ENCODE measurements at regions not wholly inside any gene's neighbourhood (a gene's known extent, or its start where the extent isn't known, plus 50 kb on each side); places are given as distances from the start of the nearest gene placed in this dataset.

DNA sequence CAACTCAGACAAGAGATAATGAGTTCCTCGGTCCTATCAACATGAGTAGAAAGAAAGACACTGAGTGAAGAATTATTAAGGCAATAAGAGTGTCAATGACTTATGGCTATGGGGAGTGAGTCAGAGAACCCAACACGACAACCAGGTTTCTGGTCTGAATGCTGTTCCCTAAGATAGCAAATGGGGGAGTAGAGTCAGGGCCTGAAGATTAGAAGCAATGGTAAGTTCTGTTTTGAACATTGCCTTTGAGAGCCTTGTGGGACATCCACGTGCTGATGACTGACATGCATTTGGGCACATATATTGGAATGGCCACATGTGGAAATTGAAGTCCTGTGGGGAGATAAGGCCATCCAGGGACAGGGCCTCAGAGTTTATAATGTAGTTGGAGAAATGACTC lies 254.4 kb upstream of the TCF21 start:
- TF ChIP-seq, protein P1, sequence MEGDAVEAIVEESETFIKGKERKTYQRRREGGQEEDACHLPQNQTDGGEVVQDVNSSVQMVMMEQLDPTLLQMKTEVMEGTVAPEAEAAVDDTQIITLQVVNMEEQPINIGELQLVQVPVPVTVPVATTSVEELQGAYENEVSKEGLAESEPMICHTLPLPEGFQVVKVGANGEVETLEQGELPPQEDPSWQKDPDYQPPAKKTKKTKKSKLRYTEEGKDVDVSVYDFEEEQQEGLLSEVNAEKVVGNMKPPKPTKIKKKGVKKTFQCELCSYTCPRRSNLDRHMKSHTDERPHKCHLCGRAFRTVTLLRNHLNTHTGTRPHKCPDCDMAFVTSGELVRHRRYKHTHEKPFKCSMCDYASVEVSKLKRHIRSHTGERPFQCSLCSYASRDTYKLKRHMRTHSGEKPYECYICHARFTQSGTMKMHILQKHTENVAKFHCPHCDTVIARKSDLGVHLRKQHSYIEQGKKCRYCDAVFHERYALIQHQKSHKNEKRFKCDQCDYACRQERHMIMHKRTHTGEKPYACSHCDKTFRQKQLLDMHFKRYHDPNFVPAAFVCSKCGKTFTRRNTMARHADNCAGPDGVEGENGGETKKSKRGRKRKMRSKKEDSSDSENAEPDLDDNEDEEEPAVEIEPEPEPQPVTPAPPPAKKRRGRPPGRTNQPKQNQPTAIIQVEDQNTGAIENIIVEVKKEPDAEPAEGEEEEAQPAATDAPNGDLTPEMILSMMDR (IDR thresholded peaks at IDR 0.05; ENCODE audit: borderline replicate concordance, extremely low read depth, low read length, poor library complexity, severe bottlenecking): no peak
- no peak for TF ChIP-seq EZH2 (IDR thresholded peaks at IDR 0.05; ENCODE audit: borderline replicate concordance, low read depth, low read length, severe bottlenecking)

Measured in DND-41 (cell line).